Stomach smooth muscle (tissue), 2 donors: ENCODE measurements at regions not wholly inside any gene's neighbourhood (a gene's known extent, or its start where the extent isn't known, plus 50 kb on each side); places are given as distances from the start of the nearest gene placed in this dataset.
"Not testable (repeated sequence)": the region's sequence is repeated elsewhere in the genome, so short reads cannot be mapped to it uniquely, and the experiment has no call there.

ENCODE experiments used
- H3K27ac ChIP-seq: one replicate; pipeline ENCODE4 v1.7.0; 2013; ENCODE audit warnings: mild to moderate bottlenecking, low read length, inconsistent platforms
- H3K27me3 ChIP-seq, 2 donors: one replicate each; pipeline ENCODE4 v1.7.0; 2013; ENCODE audit warnings: low read length in 2 of 2; ENCODE audit not compliant: insufficient read depth in 2 of 2, control insufficient read depth in 1 of 2
- H3K36me3 ChIP-seq, 2 donors: one replicate each; pipeline ENCODE4 v1.7.0; 2013; ENCODE audit warnings: low read length in 2 of 2; ENCODE audit not compliant: control insufficient read depth in 2 of 2, insufficient read depth in 2 of 2
- H3K4me1 ChIP-seq: one replicate; pipeline ENCODE4 v1.7.0; 2013; ENCODE audit warnings: low read length; ENCODE audit not compliant: control insufficient read depth, insufficient read depth
- H3K4me3 ChIP-seq, 2 donors: one replicate each; pipeline ENCODE4 v1.7.0; 2013; ENCODE audit warnings: low read length in 2 of 2
- H3K9ac ChIP-seq, 2 donors: one replicate each; pipeline ENCODE4 v1.7.0; 2013; ENCODE audit warnings: low read length in 2 of 2, mild to moderate bottlenecking in 1 of 2
- H3K9me3 ChIP-seq, 2 donors: one replicate each; pipeline ENCODE4 v1.7.0; 2013; ENCODE audit warnings: low read length in 2 of 2; ENCODE audit not compliant: control insufficient read depth in 2 of 2
- donor health status: healthy.
- donor health status: Pancreatic carcinoma.

DNA sequence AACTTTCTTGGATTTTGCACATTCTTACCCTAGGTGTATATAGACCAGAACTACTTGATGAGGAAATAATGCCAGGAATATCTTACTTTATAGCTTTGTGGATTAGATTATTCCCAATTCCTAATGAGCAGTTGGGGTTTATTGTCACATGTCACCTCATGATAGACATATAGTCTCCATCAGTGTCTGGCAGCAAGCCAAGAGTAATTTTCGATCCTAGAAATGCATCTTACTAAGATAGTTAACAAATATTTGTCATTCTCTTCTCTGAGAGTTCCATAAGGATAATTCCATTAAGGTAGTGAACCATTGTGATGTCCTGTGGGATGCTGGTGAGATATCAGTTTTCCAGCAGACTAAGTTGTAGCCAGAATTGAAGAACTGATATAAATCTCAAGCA is 1282.9 kb upstream of the B3GALT2 start:
- H3K36me3 ChIP-seq: no peaks in the 10 kb centered on the region
- no peak overlapping the region for H3K4me3 ChIP-seq
- no peak overlapping the region for H3K27ac ChIP-seq
- H3K9ac ChIP-seq: no peak overlapping the region
- no peaks in the 10 kb centered on the region for H3K9me3 ChIP-seq
- no peaks in the 10 kb centered on the region for H3K4me1 ChIP-seq
- no peaks in the 10 kb centered on the region for H3K27me3 ChIP-seq

DNA sequence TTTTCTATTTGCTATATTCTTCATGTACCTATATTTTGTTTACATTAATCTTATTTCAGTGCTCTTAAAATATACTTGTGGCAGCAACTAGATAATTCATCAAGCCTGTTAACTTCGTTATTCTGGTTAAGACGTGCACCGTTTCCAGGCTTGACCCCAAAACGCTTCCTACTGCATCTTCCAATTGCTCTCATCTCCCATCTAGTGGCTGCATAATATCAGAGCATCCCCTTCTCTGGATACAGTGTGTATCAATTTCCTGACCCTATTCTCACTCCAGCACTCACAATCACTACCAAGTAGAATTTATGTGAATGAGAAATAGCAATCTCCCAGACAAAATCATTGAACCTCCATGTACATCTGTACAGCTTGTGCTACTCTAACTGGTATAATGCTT is 1280.3 kb upstream of the B3GALT2 start:
- no peaks in the 10 kb centered on the region for H3K36me3 ChIP-seq
- no peak overlapping the region for H3K27ac ChIP-seq
- no peak overlapping the region for H3K9ac ChIP-seq
- no peaks in the 10 kb centered on the region for H3K9me3 ChIP-seq
- H3K27me3 ChIP-seq: no peaks in the 10 kb centered on the region
- H3K4me3 ChIP-seq: no peak overlapping the region
- H3K4me1 ChIP-seq: no peaks in the 10 kb centered on the region

DNA sequence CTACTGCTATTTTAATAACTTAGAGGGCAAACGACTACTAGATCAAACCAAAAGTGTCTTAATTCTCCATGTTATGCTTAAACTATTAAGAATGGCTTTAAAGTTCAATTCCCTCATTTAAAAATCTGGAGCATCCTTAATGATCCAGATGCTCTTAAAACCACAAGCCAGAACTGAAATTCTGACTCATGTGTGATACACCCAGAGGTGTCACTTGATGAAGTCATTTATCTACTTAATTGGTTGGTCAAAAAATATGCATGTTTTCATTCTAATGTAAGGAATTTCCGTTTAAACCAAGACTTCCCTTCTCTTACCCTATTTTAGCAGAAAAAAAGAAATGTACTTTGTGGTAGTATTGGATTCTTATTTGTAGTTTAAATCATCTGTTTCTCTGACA is 1261.2 kb upstream of the B3GALT2 start:
- H3K27ac ChIP-seq: no peak overlapping the region
- H3K9me3 ChIP-seq: no peaks in the 10 kb centered on the region
- H3K36me3 ChIP-seq: no peaks in the 10 kb centered on the region
- H3K4me1 ChIP-seq: no peaks in the 10 kb centered on the region
- H3K27me3 ChIP-seq: no peaks in the 10 kb centered on the region
- H3K4me3 ChIP-seq: no peak overlapping the region
- no peak overlapping the region for H3K9ac ChIP-seq

DNA sequence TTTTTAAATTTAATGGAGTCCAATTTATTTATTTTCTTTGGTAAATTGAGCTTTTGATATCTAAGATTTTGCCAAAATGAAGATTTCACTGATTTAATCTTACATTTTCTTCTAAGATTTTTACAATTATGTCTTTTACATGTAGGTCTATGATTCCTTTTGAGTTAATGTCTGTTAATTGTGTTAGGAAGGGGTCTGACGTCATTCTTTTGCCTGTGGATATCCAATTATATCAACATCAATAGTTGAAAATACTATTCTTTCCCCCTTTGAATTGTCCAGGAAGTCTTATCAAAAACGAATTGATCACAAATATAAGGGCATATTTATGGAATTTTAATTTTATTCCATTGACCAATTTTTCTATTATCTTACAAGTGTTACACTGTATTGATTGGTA is 1258.8 kb upstream of the B3GALT2 start:
- no peaks in the 10 kb centered on the region for H3K27me3 ChIP-seq
- H3K4me3 ChIP-seq: no peak overlapping the region
- H3K9me3 ChIP-seq: no peaks in the 10 kb centered on the region
- no peak overlapping the region for H3K27ac ChIP-seq
- H3K9ac ChIP-seq: no peak overlapping the region
- H3K4me1 ChIP-seq: no peaks in the 10 kb centered on the region
- no peaks in the 10 kb centered on the region for H3K36me3 ChIP-seq

DNA sequence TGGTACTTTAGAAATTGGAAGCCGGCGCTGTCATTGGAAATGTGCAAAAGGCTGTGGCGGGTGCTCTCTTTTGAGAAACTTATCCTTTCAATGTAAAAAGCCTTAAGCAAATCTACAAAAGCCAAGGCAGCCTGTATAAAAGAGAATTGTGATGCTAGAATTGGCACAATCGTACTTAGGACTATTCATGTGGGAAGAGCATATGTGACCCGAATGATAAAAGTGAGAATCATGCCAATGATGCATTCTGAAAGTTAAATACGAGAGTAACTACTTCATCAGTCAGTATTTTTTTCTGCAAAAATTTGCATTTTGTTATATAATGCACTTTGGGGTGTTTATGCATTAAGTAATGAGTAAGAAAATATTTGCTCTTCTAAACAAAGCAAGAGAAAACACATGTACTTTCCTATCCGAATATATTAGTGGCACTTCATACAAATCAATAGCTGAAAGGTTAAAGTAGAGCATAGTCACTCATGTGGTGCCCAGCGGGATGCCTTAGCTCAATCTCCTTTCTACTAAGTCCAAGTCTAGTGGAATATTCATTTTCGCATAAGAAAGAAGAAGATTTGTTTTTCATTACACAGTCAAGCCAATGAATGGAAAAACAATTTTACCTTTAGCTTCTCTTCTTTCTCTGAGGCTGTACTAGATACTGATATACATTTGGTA is 1256.6 kb upstream of the B3GALT2 start:
- Histone ChIP-seq H3K36me3 (no peaks in the 10 kb centered on the region), H3K27ac (no peak overlapping the region), H3K4me3 (no peak overlapping the region), H3K27me3 (no peaks in the 10 kb centered on the region), H3K9me3 (no peaks in the 10 kb centered on the region), H3K4me1 (no peaks in the 10 kb centered on the region), H3K9ac (no peak overlapping the region)

DNA sequence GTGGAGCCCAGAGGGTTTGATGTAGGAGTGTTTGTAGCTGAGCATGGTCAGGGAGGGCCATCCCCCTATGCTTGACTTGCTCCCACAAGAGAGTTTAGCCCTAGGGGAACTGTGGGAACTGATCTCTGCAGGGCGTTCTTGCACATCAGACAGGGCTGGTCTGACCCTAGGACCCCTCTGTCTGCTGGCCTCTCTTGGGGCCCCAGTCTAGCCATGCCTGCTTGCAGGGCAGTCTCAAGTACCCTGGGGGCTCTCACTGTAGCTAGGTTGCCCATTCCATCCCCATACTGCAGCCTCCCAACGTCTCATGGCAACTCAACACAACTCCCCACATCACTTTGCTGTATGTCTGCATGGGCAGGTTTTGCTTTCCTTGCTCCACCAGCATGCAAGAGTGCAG is 1250.7 kb upstream of the B3GALT2 start:
- H3K4me1 ChIP-seq: no peaks in the 10 kb centered on the region
- no peak overlapping the region for H3K4me3 ChIP-seq
- no peak overlapping the region for H3K27ac ChIP-seq
- no peaks in the 10 kb centered on the region for H3K27me3 ChIP-seq
- H3K9ac ChIP-seq: no peak overlapping the region
- no peaks in the 10 kb centered on the region for H3K9me3 ChIP-seq
- no peaks in the 10 kb centered on the region for H3K36me3 ChIP-seq

DNA sequence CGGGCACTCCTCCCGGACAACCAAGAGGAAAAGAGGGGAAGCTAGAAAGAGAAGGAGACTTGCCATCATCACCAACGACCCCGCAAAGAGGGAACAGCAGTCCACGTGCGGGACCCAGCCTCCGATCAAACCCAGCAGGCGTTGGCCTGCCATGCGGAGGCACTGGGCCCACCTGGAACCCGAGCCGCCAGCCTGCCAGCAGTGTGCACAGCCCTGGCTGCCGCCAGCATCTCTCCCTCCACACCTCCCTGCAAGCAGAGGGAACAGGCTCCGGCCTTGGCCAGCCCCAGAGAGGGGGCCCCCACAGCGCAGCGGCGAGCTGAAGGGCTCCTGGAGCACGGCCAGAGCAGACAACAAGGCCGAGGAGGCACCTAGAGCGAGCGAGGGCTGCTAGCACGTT is 1244.7 kb upstream of the B3GALT2 start:
- Histone ChIP-seq H3K9me3 (no peaks in the 10 kb centered on the region), H3K36me3 (no peaks in the 10 kb centered on the region), H3K27ac (no peak overlapping the region), H3K9ac (no peak overlapping the region), H3K4me3 (no peak overlapping the region), H3K4me1 (no peaks in the 10 kb centered on the region), H3K27me3 (no peaks in the 10 kb centered on the region)

DNA sequence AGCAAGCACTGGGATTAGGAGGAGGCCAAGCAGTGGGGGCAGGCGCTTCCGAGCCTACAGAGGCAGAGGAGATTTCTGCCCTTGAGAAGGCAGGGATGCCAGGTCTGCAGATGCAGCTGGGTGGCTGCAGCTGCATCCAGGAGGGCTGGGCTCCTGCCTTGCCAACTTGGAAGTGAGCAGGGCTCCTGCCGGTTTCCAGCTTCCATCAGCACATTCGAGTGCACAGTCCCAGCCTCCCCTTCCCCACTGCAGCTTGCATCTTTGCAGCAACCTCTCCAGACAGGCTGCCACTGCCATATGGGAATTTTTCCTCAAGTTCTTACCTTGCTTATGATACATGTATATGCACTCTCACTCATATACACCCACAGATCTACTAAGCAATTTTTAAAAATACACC is 1234.3 kb upstream of the B3GALT2 start:
- Histone ChIP-seq H3K9me3 (peaks cover 0 to 4% of the 10 kb centered on the region in 2 donors), H3K27ac (no peak overlapping the region), H3K4me1 (no peaks in the 10 kb centered on the region), H3K9ac (no peak overlapping the region), H3K27me3 (no peaks in the 10 kb centered on the region), H3K36me3 (no peaks in the 10 kb centered on the region), H3K4me3 (no peak overlapping the region)

DNA sequence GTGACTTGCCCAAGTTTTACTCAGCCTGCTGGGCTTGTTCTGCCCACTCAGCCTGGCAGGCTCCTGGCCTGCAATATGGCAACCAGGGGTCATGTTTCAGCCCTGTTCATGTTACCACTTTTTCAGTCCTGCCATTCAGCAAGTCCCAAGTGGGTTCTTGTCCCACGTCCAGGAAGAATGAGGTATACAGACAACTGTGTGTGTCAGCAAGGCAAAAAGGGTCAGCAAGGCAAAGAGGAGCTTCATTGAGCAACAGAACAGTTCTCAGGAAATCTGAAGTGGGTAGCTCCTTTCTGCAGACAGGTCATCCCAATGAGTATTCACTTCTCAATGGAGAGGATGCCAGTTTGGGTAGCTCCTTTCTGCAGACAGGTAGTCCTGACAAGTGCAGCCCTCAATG is 1233.3 kb upstream of the B3GALT2 start:
- no peaks in the 10 kb centered on the region for H3K36me3 ChIP-seq
- H3K27ac ChIP-seq: no peak overlapping the region
- no peaks in the 10 kb centered on the region for H3K27me3 ChIP-seq
- H3K9ac ChIP-seq: no peak overlapping the region
- no peak overlapping the region for H3K4me3 ChIP-seq
- peaks cover 0 to 4% of the 10 kb centered on the region in 2 donors for H3K9me3 ChIP-seq
- H3K4me1 ChIP-seq: no peaks in the 10 kb centered on the region

DNA sequence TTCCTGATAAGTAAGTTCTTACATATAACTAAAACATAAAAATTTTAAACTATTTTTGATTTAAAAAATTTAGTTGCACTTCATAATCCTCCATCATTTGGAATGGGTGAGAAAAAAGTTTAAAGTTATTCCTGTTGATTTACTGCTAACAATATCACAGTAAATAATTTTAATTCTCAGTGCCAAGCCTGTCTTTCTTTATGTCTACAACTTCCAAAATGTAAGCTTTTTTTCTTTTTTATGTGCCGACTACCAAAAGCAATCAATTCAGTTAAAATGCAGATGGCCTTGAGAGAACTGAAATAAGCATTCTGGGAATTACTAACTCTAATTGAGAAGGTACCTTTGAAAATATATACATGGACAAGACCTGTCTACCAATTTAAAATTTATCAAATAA is 1224.3 kb upstream of the B3GALT2 start:
- no peak overlapping the region for H3K9ac ChIP-seq
- no peak overlapping the region for H3K27ac ChIP-seq
- H3K9me3 ChIP-seq: no peaks in the 10 kb centered on the region
- H3K36me3 ChIP-seq: no peaks in the 10 kb centered on the region
- no peaks in the 10 kb centered on the region for H3K4me1 ChIP-seq
- no peak overlapping the region for H3K4me3 ChIP-seq
- H3K27me3 ChIP-seq: no peaks in the 10 kb centered on the region

DNA sequence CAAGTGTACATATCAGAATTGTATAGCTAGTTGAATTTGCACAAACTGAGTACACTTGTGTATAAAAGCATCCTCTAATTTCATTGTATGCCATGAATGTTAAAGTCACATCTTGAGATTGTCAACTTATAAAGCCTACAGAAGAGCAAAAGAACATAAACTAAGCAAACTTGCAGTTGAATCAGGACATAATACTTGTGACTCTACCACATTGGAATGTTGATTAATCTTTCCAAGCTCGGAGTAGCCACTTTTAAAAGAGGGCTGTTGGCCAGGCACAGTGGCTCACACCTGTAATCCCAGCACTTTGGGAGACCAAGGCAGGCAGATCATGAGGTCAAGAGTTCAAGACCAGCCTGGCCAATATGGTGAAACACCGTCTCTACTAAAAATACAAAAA is 1220.8 kb upstream of the B3GALT2 start:
- H3K4me3 ChIP-seq, H3K4me1 ChIP-seq, H3K9me3 ChIP-seq, H3K36me3 ChIP-seq, H3K9ac ChIP-seq, H3K27ac ChIP-seq, H3K27me3 ChIP-seq: not testable (repeated sequence)
